ENCODE measurements at regions not wholly inside any gene's neighbourhood (a gene's known extent, or its start where the extent isn't known, plus 50 kb on each side); places are given as distances from the start of the nearest gene placed in this dataset.

DNA sequence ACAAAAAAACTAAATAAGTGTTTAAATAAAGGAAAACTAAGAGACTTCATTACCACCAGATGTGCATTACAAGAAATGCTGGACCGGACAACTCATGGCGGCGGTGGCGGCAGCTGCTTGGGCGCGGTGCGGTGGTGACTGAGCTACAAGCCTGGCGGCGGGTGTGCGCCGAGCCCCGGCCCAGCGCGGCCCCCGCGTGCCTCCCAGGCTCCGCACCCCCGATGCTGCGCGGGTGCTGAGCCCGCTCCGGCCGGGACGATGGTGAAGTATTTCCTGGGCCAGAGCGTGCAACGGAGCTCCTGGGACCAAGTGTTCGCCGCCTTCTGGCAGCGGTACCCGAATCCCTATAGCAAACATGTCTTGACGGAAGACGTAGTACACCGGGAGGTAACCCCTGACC, 52.2 kb upstream of the RCOR3 start:
- Histone ChIP-seq H2BK12ac (ENCODE audit: low read length in 2 of 2) (no peak overlapping the region), H3K36me3 (ENCODE audit: control insufficient read depth in 1 of 2, insufficient read depth in 2 of 2, low read depth in 1 of 2, low read length in 2 of 2) (no peaks in the 10 kb centered on the region), H4K91ac (ENCODE audit: low read length) (no peak overlapping the region), H3K23ac (ENCODE audit: low read length in 2 of 2) (no peak overlapping the region), H3K4me1 (ENCODE audit: control insufficient read depth, insufficient read depth, low read depth, low read length) (no peaks in the 10 kb centered on the region), H2BK15ac (ENCODE audit: low read depth, poor library complexity, severe bottlenecking) (no peak overlapping the region), H2BK5ac (ENCODE audit: low read depth, low read length, poor library complexity, severe bottlenecking) (no peak overlapping the region), H3K27me3 (ENCODE audit: control insufficient read depth in 1 of 2, insufficient read depth in 1 of 2, low read length in 2 of 2) (no peaks in the 10 kb centered on the region), H3K14ac (ENCODE audit: low read length in 2 of 2) (no peak overlapping the region), H3K9ac (ENCODE audit: low read length) (no peak overlapping the region), H4K8ac (ENCODE audit: low read length) (no peak overlapping the region), H2AK5ac (ENCODE audit: low read length, severe bottlenecking) (no peak overlapping the region), H3K4me3 (ENCODE audit: insufficient read depth in 1 of 2, low read depth in 1 of 2, low read length in 2 of 2) (no peak overlapping the region), H2BK120ac (ENCODE audit: low read depth, low read length) (no peak overlapping the region), H2AFZ (ENCODE audit: low read depth, low read length) (no peak overlapping the region), H3K79me1 (replicated peaks; ENCODE audit: low read length, poor library complexity, severe bottlenecking) (no peaks in the 10 kb centered on the region), H3K9me3 (ENCODE audit: control insufficient read depth, low read length) (peaks cover 12% of the 10 kb centered on the region), H3K4ac (ENCODE audit: low read depth in 1 of 2, low read length in 2 of 2) (no peak overlapping the region), H3K27ac (ENCODE audit: low read length, poor library complexity, severe bottlenecking) (no peak overlapping the region), H3K4me2 (ENCODE audit: low read length, poor library complexity, severe bottlenecking) (no peak overlapping the region), H3K18ac (ENCODE audit: low read depth in 1 of 2, low read length in 2 of 2) (no peak overlapping the region)
- DNase-seq = no peak
- 96% methylated on average over 33 of the region's 33 CpGs for WGBS

- Histone ChIP-seq H3K79me1 (replicated peaks; ENCODE audit: low read length, poor library complexity, severe bottlenecking) (no peaks in the 10 kb centered on the region), H3K9ac (ENCODE audit: low read length) (no peak overlapping the region), H2BK120ac (ENCODE audit: low read depth, low read length) (no peak overlapping the region), H3K27me3 (ENCODE audit: control insufficient read depth in 1 of 2, insufficient read depth in 1 of 2, low read length in 2 of 2) (no peaks in the 10 kb centered on the region), H3K23ac (ENCODE audit: low read length in 2 of 2) (no peak overlapping the region), H4K91ac (ENCODE audit: low read length) (no peak overlapping the region), H2BK12ac (ENCODE audit: low read length in 2 of 2) (no peak overlapping the region), H3K9me3 (ENCODE audit: control insufficient read depth, low read length) (peaks cover 6% of the 10 kb centered on the region), H2AK5ac (ENCODE audit: low read length, severe bottlenecking) (no peak overlapping the region), H3K27ac (ENCODE audit: low read length, poor library complexity, severe bottlenecking) (no peak overlapping the region), H2BK15ac (ENCODE audit: low read depth, poor library complexity, severe bottlenecking) (no peak overlapping the region), H3K18ac (ENCODE audit: low read depth in 1 of 2, low read length in 2 of 2) (no peak overlapping the region), H3K14ac (ENCODE audit: low read length in 2 of 2) (no peak overlapping the region), H4K8ac (ENCODE audit: low read length) (no peak overlapping the region), H3K4me3 (ENCODE audit: insufficient read depth in 1 of 2, low read depth in 1 of 2, low read length in 2 of 2) (no peak overlapping the region), H2AFZ (ENCODE audit: low read depth, low read length) (no peak overlapping the region), H3K4ac (ENCODE audit: low read depth in 1 of 2, low read length in 2 of 2) (no peak overlapping the region), H3K4me1 (ENCODE audit: control insufficient read depth, insufficient read depth, low read depth, low read length) (no peaks in the 10 kb centered on the region), H3K4me2 (ENCODE audit: low read length, poor library complexity, severe bottlenecking) (no peak overlapping the region), H2BK5ac (ENCODE audit: low read depth, low read length, poor library complexity, severe bottlenecking) (no peak overlapping the region), H3K36me3 (ENCODE audit: control insufficient read depth in 1 of 2, insufficient read depth in 2 of 2, low read depth in 1 of 2, low read length in 2 of 2) (no peaks in the 10 kb centered on the region)
- 98% methylated on average over 4 of the region's 5 CpGs for WGBS
- DNase-seq = no peak
Observed at GRCh38 chr1:211200311-211200710, 58.9 kb upstream of the RCOR3 start.

DNA sequence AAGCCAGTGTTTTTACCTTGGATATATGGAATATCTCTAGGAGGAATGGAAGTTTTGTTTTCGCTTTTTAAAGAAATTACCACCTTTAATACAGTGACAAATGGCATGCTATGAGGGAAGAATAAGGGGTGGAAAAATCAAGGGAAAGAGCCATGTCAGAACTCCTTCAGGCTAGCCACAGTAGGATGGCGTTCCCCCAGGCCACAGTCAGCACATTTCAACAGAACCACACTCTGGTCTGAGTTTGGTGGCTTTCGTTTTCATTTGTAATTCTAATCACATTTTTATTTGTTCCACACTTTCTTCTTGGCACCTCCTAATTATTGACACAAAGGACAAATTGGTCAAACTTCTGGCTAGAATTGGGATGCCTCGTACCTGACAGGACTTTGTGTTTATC, 60.3 kb upstream of the RCOR3 start:
- H3K79me1 ChIP-seq (replicated peaks; ENCODE audit: low read length, poor library complexity, severe bottlenecking) = no peaks in the 10 kb centered on the region
- H3K27ac ChIP-seq (ENCODE audit: low read length, poor library complexity, severe bottlenecking) = no peak overlapping the region
- H3K14ac ChIP-seq (ENCODE audit: low read length in 2 of 2) = no peak overlapping the region
- WGBS = 91% methylated on average over 4 of the region's 4 CpGs
- no peak overlapping the region for H2BK15ac ChIP-seq (ENCODE audit: low read depth, poor library complexity, severe bottlenecking)
- no peaks in the 10 kb centered on the region for H3K4me1 ChIP-seq (ENCODE audit: control insufficient read depth, insufficient read depth, low read depth, low read length)
- peaks cover 6% of the 10 kb centered on the region for H3K9me3 ChIP-seq (ENCODE audit: control insufficient read depth, low read length)
- no peak overlapping the region for H2BK5ac ChIP-seq (ENCODE audit: low read depth, low read length, poor library complexity, severe bottlenecking)
- no peak overlapping the region for H2AFZ ChIP-seq (ENCODE audit: low read depth, low read length)
- no peak overlapping the region for H2BK12ac ChIP-seq (ENCODE audit: low read length in 2 of 2)
- H3K4ac ChIP-seq (ENCODE audit: low read depth in 1 of 2, low read length in 2 of 2) = no peak overlapping the region
- H3K36me3 ChIP-seq (ENCODE audit: control insufficient read depth in 1 of 2, insufficient read depth in 2 of 2, low read depth in 1 of 2, low read length in 2 of 2) = no peaks in the 10 kb centered on the region
- H4K91ac ChIP-seq (ENCODE audit: low read length) = no peak overlapping the region
- no peaks in the 10 kb centered on the region for H3K27me3 ChIP-seq (ENCODE audit: control insufficient read depth in 1 of 2, insufficient read depth in 1 of 2, low read length in 2 of 2)
- H2AK5ac ChIP-seq (ENCODE audit: low read length, severe bottlenecking) = no peak overlapping the region
- no peak overlapping the region for H3K4me2 ChIP-seq (ENCODE audit: low read length, poor library complexity, severe bottlenecking)
- DNase-seq = no peak
- H3K4me3 ChIP-seq (ENCODE audit: insufficient read depth in 1 of 2, low read depth in 1 of 2, low read length in 2 of 2) = no peak overlapping the region
- no peak overlapping the region for H3K23ac ChIP-seq (ENCODE audit: low read length in 2 of 2)
- no peak overlapping the region for H2BK120ac ChIP-seq (ENCODE audit: low read depth, low read length)
- H4K8ac ChIP-seq (ENCODE audit: low read length) = no peak overlapping the region
- H3K18ac ChIP-seq (ENCODE audit: low read depth in 1 of 2, low read length in 2 of 2) = no peak overlapping the region
- H3K9ac ChIP-seq (ENCODE audit: low read length) = no peak overlapping the region

GRCh38 chr1:211198111-211198510, 61.1 kb upstream of the RCOR3 start:
- H3K27me3 ChIP-seq (ENCODE audit: control insufficient read depth in 1 of 2, insufficient read depth in 1 of 2, low read length in 2 of 2) = no peaks in the 10 kb centered on the region
- H3K9me3 ChIP-seq (ENCODE audit: control insufficient read depth, low read length) = peaks cover 6% of the 10 kb centered on the region
- no peaks in the 10 kb centered on the region for H3K79me1 ChIP-seq (replicated peaks; ENCODE audit: low read length, poor library complexity, severe bottlenecking)
- H3K9ac ChIP-seq (ENCODE audit: low read length) = no peak overlapping the region
- no peak overlapping the region for H2BK12ac ChIP-seq (ENCODE audit: low read length in 2 of 2)
- no peak overlapping the region for H2AFZ ChIP-seq (ENCODE audit: low read depth, low read length)
- H4K91ac ChIP-seq (ENCODE audit: low read length) = no peak overlapping the region
- H3K4me2 ChIP-seq (ENCODE audit: low read length, poor library complexity, severe bottlenecking) = no peak overlapping the region
- H4K8ac ChIP-seq (ENCODE audit: low read length) = no peak overlapping the region
- H3K23ac ChIP-seq (ENCODE audit: low read length in 2 of 2) = no peak overlapping the region
- peak; percentile 32 for DNase-seq
- WGBS = 70% methylated on average over 3 of the region's 4 CpGs
- H3K4ac ChIP-seq (ENCODE audit: low read depth in 1 of 2, low read length in 2 of 2) = no peak overlapping the region
- no peak overlapping the region for H2BK120ac ChIP-seq (ENCODE audit: low read depth, low read length)
- H3K14ac ChIP-seq (ENCODE audit: low read length in 2 of 2) = no peak overlapping the region
- no peaks in the 10 kb centered on the region for H3K36me3 ChIP-seq (ENCODE audit: control insufficient read depth in 1 of 2, insufficient read depth in 2 of 2, low read depth in 1 of 2, low read length in 2 of 2)
- no peak overlapping the region for H3K27ac ChIP-seq (ENCODE audit: low read length, poor library complexity, severe bottlenecking)
- no peak overlapping the region for H2BK15ac ChIP-seq (ENCODE audit: low read depth, poor library complexity, severe bottlenecking)
- H3K18ac ChIP-seq (ENCODE audit: low read depth in 1 of 2, low read length in 2 of 2) = no peak overlapping the region
- H2AK5ac ChIP-seq (ENCODE audit: low read length, severe bottlenecking) = no peak overlapping the region
- H2BK5ac ChIP-seq (ENCODE audit: low read depth, low read length, poor library complexity, severe bottlenecking) = no peak overlapping the region
- no peaks in the 10 kb centered on the region for H3K4me1 ChIP-seq (ENCODE audit: control insufficient read depth, insufficient read depth, low read depth, low read length)
- no peak overlapping the region for H3K4me3 ChIP-seq (ENCODE audit: insufficient read depth in 1 of 2, low read depth in 1 of 2, low read length in 2 of 2)
